Amniotic stem cell (primary cell): ENCODE measurements at regions not wholly inside any gene's neighbourhood (a gene's known extent, or its start where the extent isn't known, plus 50 kb on each side); places are given as distances from the start of the nearest gene placed in this dataset.

Experiments
- DNase-seq: peaks from one replicate; lab custom pipeline; 2025; lab: John Stamatoyannopoulos, UW

- no peak for DNase-seq
Observed at GRCh38 chr13:109397285-109397684, 389.1 kb downstream of the IRS2 start.

GRCh38 chr13:109396266-109396665, 390.1 kb downstream of the IRS2 start:
- no peak for DNase-seq

- DNase-seq: no peak
Observed at GRCh38 chr13:109395014-109395413, 391.4 kb downstream of the IRS2 start.

- DNase-seq: no peak
Observed at GRCh38 chr13:109394311-109394988, 391.9 kb downstream of the IRS2 start.

GRCh38 chr13:109393045-109393444, 393.3 kb downstream of the IRS2 start:
- no peak for DNase-seq

- no peak for DNase-seq
Observed at GRCh38 chr13:109390391-109390790, 396.0 kb downstream of the IRS2 start.

- DNase-seq: no peak
Observed at GRCh38 chr13:109389892-109390345, 396.5 kb downstream of the IRS2 start.

- DNase-seq: no peak
Observed at GRCh38 chr13:109389456-109389855, 396.9 kb downstream of the IRS2 start.

GRCh38 chr13:109387471-109387870, 398.9 kb downstream of the IRS2 start:
- DNase-seq: no peak

GRCh38 chr13:109385242-109385560, 401.2 kb downstream of the IRS2 start:
- no peak for DNase-seq

- DNase-seq: peak; percentile 13
Observed at GRCh38 chr13:109384491-109385241, 401.7 kb downstream of the IRS2 start.

- no peak for DNase-seq
Observed at GRCh38 chr13:109383683-109384082, 402.7 kb downstream of the IRS2 start.

GRCh38 chr13:109381546-109382180, 404.7 kb downstream of the IRS2 start:
- no peak for DNase-seq

- no peak for DNase-seq
Observed at GRCh38 chr13:109380457-109380856, 405.9 kb downstream of the IRS2 start.

GRCh38 chr13:109379930-109380329, 406.5 kb downstream of the IRS2 start:
- DNase-seq: no peak

- DNase-seq: no peak
Observed at GRCh38 chr13:109376936-109377335, 409.4 kb downstream of the IRS2 start.

- DNase-seq: no peak
Observed at GRCh38 chr13:109374609-109375200, 411.7 kb downstream of the IRS2 start.

- DNase-seq: no peak
Observed at GRCh38 chr13:109372666-109373065, 413.7 kb downstream of the IRS2 start.

GRCh38 chr13:109371066-109371465, 415.3 kb downstream of the IRS2 start:
- DNase-seq: no peak

GRCh38 chr13:109370496-109370895, 415.9 kb downstream of the IRS2 start:
- no peak for DNase-seq

GRCh38 chr13:109369353-109370052, 416.9 kb downstream of the IRS2 start:
- DNase-seq: no peak

- no peak for DNase-seq
Observed at GRCh38 chr13:109368230-109368629, 418.2 kb downstream of the IRS2 start.
